Upper lobe of left lung (tissue), 6 donors: ENCODE measurements at regions not wholly inside any gene's neighbourhood (a gene's known extent, or its start where the extent isn't known, plus 50 kb on each side); places are given as distances from the start of the nearest gene placed in this dataset.

Experiments
- ATAC-seq, 2 donors: fragments of 200-7000 bp; cut with Tn5 transposase; one replicate each; pipeline ENCODE4 v1.9.1; 2022; ENCODE audit warnings: mild to moderate bottlenecking in 2 of 2, moderate library complexity in 2 of 2; ENCODE audit not compliant: low FRiP score in 2 of 2
- DNase-seq, 2 donors: peaks; one replicate each; pipeline ENCODE4 v3.0.0-alpha.2; 2019 to 2020
- H3K27ac ChIP-seq, 4 donors: fragments of 200-600 bp; sonication (generic); one replicate each; pipeline ENCODE4 v1.5.1; 2016 to 2019
- H3K27me3 ChIP-seq, 4 donors: fragments of 200-600 bp; sonication (generic); one replicate each; pipeline ENCODE4 v1.5.1; 2017 to 2019
- H3K36me3 ChIP-seq, 4 donors: fragments of 200-600 bp; sonication (generic); one replicate each; pipeline ENCODE4 v1.5.1; 2016 to 2019
- H3K4me1 ChIP-seq, 4 donors: fragments of 200-600 bp; sonication (generic); one replicate each; pipeline ENCODE4 v1.5.1; 2018 to 2019
- H3K4me3 ChIP-seq, 4 donors: fragments of 200-600 bp; sonication (generic); one replicate each; pipeline ENCODE4 v1.5.1; 2017 to 2019; ENCODE audit warnings: mild to moderate bottlenecking in 2 of 4, moderate library complexity in 1 of 4
- H3K9me3 ChIP-seq, 4 donors: fragments of 200-600 bp; sonication (generic); one replicate each; pipeline ENCODE4 v1.5.1; 2018 to 2019
- EP300 ChIP-seq, 4 donors: sonication (generic); formaldehyde crosslinking; IDR thresholded peaks; one replicate each; pipeline ENCODE4 v1.5.1; 2017; ENCODE audit warnings: antibody characterized with exemption in 4 of 4, control low read depth in 2 of 4
- POLR2A ChIP-seq, 4 donors: fragments of 450-650 bp; IDR thresholded peaks; one replicate each; pipeline ENCODE4 v1.5.1; 2016 to 2017; ENCODE audit warnings: antibody characterized with exemption in 4 of 4, mild to moderate bottlenecking in 2 of 4
- POLR2AphosphoS5 ChIP-seq, 2 donors: sonication (generic); formaldehyde crosslinking; IDR thresholded peaks; one replicate each; pipeline ENCODE4 v1.5.1; 2017; ENCODE audit warnings: antibody characterized with exemption in 2 of 2
- WGBS, 2 donors: methylation state at CpG; one replicate each; pipeline ENCODE4 v1.1.5; 2017 to 2018; 5-methylcytosine and 5-hydroxymethylcytosine counted together
- TF ChIP-seq, protein P1 (sequence below), 6 experiments: fragments of 450-650 bp in 4 of 6; fragments of 200-600 bp in 2 of 6; sonication (generic) in 2 of 6; IDR thresholded peaks; one replicate each; pipeline ENCODE4 v1.5.1; 2016 to 2019; ENCODE audit warnings: antibody characterized with exemption in 6 of 6
- donor health status: DM: no; HTN: no; CAD: no; lungs with moderate emphysema.
- donor health status: DM: no; HTN: yes; CAD: no; lungs with severe emphysema.

DNA sequence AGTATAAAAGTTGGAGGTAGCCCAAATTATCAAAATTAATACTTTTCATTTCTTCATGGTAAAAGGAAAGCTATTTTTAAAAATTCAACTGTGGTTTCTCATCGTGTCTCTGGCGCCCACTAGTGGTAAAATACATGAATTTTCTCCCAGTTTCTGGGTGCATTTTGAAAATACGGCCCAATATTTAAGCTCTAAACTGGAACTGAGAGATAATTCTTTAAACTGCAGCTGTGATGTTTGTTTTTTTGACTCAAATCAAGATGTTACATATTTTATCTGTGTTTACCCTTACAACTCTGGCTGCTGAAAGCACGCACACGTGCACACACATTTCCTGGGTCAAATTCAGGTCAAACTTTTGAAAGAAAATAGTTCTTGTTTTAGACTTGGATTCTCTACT lies 123.9 kb upstream of the ACSL4 start:
- DNase-seq (no peak), ATAC-seq (no peak)
- H3K36me3 ChIP-seq: no peaks in the 10 kb centered on the region
- WGBS, 2 donors: 7 to 18% methylated on average over 5 of the region's 5 CpGs
- TF ChIP-seq, protein P1, sequence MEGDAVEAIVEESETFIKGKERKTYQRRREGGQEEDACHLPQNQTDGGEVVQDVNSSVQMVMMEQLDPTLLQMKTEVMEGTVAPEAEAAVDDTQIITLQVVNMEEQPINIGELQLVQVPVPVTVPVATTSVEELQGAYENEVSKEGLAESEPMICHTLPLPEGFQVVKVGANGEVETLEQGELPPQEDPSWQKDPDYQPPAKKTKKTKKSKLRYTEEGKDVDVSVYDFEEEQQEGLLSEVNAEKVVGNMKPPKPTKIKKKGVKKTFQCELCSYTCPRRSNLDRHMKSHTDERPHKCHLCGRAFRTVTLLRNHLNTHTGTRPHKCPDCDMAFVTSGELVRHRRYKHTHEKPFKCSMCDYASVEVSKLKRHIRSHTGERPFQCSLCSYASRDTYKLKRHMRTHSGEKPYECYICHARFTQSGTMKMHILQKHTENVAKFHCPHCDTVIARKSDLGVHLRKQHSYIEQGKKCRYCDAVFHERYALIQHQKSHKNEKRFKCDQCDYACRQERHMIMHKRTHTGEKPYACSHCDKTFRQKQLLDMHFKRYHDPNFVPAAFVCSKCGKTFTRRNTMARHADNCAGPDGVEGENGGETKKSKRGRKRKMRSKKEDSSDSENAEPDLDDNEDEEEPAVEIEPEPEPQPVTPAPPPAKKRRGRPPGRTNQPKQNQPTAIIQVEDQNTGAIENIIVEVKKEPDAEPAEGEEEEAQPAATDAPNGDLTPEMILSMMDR (IDR thresholded peaks at IDR 0.05): peak; percentile 51 to 75 (median 66)
- no peak for TF ChIP-seq POLR2A (IDR thresholded peaks at IDR 0.05)
- H3K27ac ChIP-seq: peak overlapping the region in 2 of 4 donors; percentile 28 to 53
- peaks cover 0 to 3% (median 0%) of the 10 kb centered on the region in 4 donors for H3K9me3 ChIP-seq
- H3K4me1 ChIP-seq: peaks cover 0 to 7% (median 2%) of the 10 kb centered on the region in 4 donors
- H3K4me3 ChIP-seq: no peak overlapping the region
- H3K27me3 ChIP-seq: no peaks in the 10 kb centered on the region

DNA sequence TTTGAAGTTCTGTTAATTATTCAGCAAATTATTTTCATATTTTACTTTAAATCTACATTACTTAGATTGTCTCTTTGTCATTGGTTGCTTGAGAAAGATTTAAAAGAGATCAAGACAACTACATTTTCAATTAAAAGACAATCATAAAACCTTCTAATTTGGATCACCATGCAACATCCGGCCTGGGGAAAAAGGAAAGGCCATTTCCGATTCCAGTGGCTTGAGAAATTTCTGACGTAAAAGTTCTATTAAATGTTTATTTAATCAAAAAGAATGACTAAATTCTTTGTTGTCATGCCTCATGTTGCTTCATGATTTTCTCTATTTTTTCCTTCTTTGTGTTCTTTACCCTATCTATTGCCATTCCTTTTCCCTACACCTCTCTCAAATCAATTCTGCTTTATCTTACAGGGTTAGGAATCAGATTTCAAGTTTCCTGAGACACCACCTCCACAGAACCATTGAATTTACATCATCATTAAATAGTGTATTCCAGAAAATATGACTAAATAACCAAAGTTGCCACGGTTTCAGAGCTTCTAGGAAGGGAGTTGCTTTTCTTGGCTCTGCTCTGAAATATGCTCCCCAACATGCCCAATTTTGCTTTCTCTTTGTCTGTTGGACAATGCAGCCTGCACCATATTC lies 124.6 kb upstream of the ACSL4 start:
- no peak for TF ChIP-seq POLR2A (IDR thresholded peaks at IDR 0.05)
- no peak for TF ChIP-seq POLR2AphosphoS5 (IDR thresholded peaks at IDR 0.05)
- no peak for TF ChIP-seq EP300 (IDR thresholded peaks at IDR 0.05)
- TF ChIP-seq, protein P1 (IDR thresholded peaks at IDR 0.05): no peak
- Histone ChIP-seq H3K27me3 (no peaks in the 10 kb centered on the region), H3K4me3 (no peak overlapping the region), H3K36me3 (no peaks in the 10 kb centered on the region), H3K27ac (peak overlapping the region in 2 of 4 donors; percentile 28 to 53), H3K9me3 (peaks cover 0 to 3% (median 0%) of the 10 kb centered on the region in 4 donors), H3K4me1 (peaks cover 0 to 7% (median 2%) of the 10 kb centered on the region in 4 donors)
- 52 to 68% methylated on average over 4 of the region's 4 CpGs for WGBS, 2 donors
- ATAC-seq (no peak), DNase-seq (no peak)

DNA sequence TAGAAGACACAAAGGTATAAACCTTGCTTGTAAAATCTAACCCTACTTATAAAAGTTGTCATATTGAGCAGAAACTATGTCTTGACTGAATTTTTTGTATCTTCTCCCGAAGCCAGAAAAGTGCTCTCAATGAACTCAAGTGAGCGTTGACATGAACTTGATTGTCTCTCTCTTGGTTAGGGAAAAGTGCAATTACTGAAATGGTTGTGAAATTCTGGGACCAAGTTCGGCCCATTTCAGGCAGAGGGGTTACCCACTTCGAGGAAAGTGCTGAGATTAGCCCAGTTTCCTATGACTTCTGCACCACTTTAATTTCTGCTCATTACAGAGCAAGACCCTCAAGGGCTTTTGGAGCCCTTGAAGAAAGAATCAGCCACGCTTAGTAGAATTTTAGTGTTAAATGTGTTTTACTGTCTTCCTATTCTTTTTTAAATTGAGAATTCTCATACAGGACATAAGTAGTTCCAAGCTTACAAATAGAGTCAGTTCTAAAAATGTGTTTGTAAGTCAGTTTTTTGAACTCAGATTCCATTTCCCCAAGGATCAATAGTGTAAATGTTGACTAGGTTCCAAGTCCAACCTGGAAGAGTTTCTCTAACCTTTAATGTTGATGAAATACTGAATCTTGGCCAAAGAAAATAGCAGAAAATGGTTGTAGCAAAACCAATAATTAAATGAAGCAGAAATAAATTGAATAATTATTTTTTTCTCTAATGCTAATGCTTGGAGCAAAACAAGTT lies 125.7 kb upstream of the ACSL4 start:
- H3K4me1 ChIP-seq: peaks cover 0 to 7% (median 2%) of the 10 kb centered on the region in 4 donors
- 57 to 74% methylated on average over 5 of the region's 5 CpGs for WGBS, 2 donors
- H3K27ac ChIP-seq: no peak overlapping the region
- TF ChIP-seq POLR2A (IDR thresholded peaks at IDR 0.05): no peak
- TF ChIP-seq, protein P1 (IDR thresholded peaks at IDR 0.05): no peak
- TF ChIP-seq EP300 (IDR thresholded peaks at IDR 0.05): no peak
- TF ChIP-seq POLR2AphosphoS5 (IDR thresholded peaks at IDR 0.05): no peak
- no peaks in the 10 kb centered on the region for H3K36me3 ChIP-seq
- no peak for ATAC-seq
- DNase-seq: no peak
- no peak overlapping the region for H3K4me3 ChIP-seq
- no peaks in the 10 kb centered on the region for H3K27me3 ChIP-seq
- H3K9me3 ChIP-seq: peaks cover 0 to 3% (median 0%) of the 10 kb centered on the region in 4 donors

DNA sequence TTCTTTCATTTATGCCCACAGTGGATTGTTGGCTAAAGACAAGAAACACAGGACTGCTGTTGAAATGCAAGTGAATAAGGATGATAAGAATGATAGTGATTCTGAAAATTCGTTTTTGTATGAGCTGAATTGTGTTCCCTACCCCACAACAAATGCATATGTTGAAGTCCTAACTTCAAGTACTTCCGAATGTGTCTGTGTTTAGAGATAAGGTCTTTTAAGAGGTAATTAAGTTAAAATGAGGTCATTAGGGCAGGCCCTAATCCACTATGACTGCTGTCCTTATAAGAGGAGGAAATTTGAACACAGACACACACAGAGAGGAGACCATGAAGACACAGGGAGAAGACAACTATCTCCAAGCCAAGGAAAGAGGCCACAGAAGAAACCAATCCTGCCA lies 126.6 kb upstream of the ACSL4 start:
- peaks cover 0 to 7% (median 2%) of the 10 kb centered on the region in 4 donors for H3K4me1 ChIP-seq
- H3K9me3 ChIP-seq: no peaks in the 10 kb centered on the region
- DNase-seq (no peak), ATAC-seq (no peak)
- no peak for TF ChIP-seq EP300 (IDR thresholded peaks at IDR 0.05)
- TF ChIP-seq, protein P1 (IDR thresholded peaks at IDR 0.05): no peak
- no peak for TF ChIP-seq POLR2AphosphoS5 (IDR thresholded peaks at IDR 0.05)
- no peak for TF ChIP-seq POLR2A (IDR thresholded peaks at IDR 0.05)
- H3K4me3 ChIP-seq: no peak overlapping the region
- H3K27ac ChIP-seq: no peak overlapping the region
- H3K27me3 ChIP-seq: no peaks in the 10 kb centered on the region
- WGBS, 2 donors: 49 to 76% methylated on average over 2 of the region's 2 CpGs
- no peaks in the 10 kb centered on the region for H3K36me3 ChIP-seq
